ENCODE measurements at regions not wholly inside any gene's neighbourhood (a gene's known extent, or its start where the extent isn't known, plus 50 kb on each side); places are given as distances from the start of the nearest gene placed in this dataset.
A peak's percentile ranks its signal among the peaks of the same experiment; 100 is the strongest.

GRCh38 chr1:235056937-235057336, 71.7 kb downstream of the TOMM20 start:
- Histone ChIP-seq H4K20me1 (replicated peaks; ENCODE audit: control insufficient read depth, insufficient read depth, low read length) (no peaks in the 10 kb centered on the region), H3K4me3 (no peak overlapping the region), H3K9ac (ENCODE audit: insufficient read depth in 1 of 2, low read depth in 2 of 2, low read length in 2 of 2) (no peak overlapping the region), H3K4me1 (replicated peaks in 1 of 2; ENCODE audit: control insufficient read depth in 2 of 2, insufficient read depth in 2 of 2, low read length in 2 of 2) (no peaks in the 10 kb centered on the region; a peak in 1 of 5 replicates), H3K4me2 (ENCODE audit: insufficient read depth, low read length) (no peak overlapping the region), H3K27ac (ENCODE audit: extremely low read depth, low read depth, low read length) (no peak overlapping the region), H3K9me3 (replicated peaks; ENCODE audit: control insufficient read depth, insufficient read depth, low read depth, low read length) (0 out of 2 replicates have a peak, but pooled peaks cover 2% of the 10 kb centered on the region), H2AFZ (ENCODE audit: low read depth, low read length) (no peak overlapping the region), H3K79me2 (ENCODE audit: control insufficient read depth, insufficient read depth, low read length) (no peaks in the 10 kb centered on the region), H3K27me3 (ENCODE audit: control insufficient read depth in 2 of 2, insufficient read depth in 2 of 2, low read length in 2 of 2) (peaks cover 0 to 5% of the 10 kb centered on the region in 2 experiments; a peak in 2 of 5 replicates), H3K36me3 (ENCODE audit: control insufficient read depth, insufficient read depth, low read length) (no peaks in the 10 kb centered on the region), H3K9me1 (ENCODE audit: control insufficient read depth, insufficient read depth, low read length) (no peaks in the 10 kb centered on the region)
- intact Hi-C loops (cut with micrococcal nuclease), result loop anchor here (2.0 kb wide), 1 partner anchor 72 kb away; no protein-coding TSS in a partner anchor
- FAIRE-seq (no peak), ATAC-seq (peak; percentile 75), DNase-seq (ENCODE audit: extremely low read depth in 1 of 4, low spot score in 3 of 4) (peak; percentile 53 to 68 (median 56))
- BruUV-seq (replicated peaks), result no TSS peak
- POLR2A ChIA-PET, result interaction anchor here (0.6 to 1.3 kb wide), 2 partner anchors 9 to 13 kb away, joined by 3 read pairs; no protein-coding TSS in a partner anchor
- CTCF ChIA-PET (ENCODE audit: low intra/inter-chr PET ratio), result no interaction called here
- 23% methylated on average over 7 of the region's 7 CpGs for WGBS (ENCODE audit: insufficient coverage, low coverage, missing lambda C conversion rate)
- in situ Hi-C loops (cut with MboI), result no loop called here
- TF ChIP-seq ZNF23 (CRISPR knock-in tag; IDR thresholded peaks at IDR 0.05) (no peak), DACH1 (IDR thresholded peaks at IDR 0.05; ENCODE audit: partially characterized antibody) (no peak), ZNF584 (CRISPR knock-in tag; IDR thresholded peaks at IDR 0.05; ENCODE audit: low read depth) (no peak), SMC3 (conservative IDR thresholded peaks at IDR 0.05; ENCODE audit: insufficient read depth, low read depth, low read length) (peak; percentile 76), ZNF146 (CRISPR knock-in tag; IDR thresholded peaks at IDR 0.05; ENCODE audit: unreplicated experiment) (no peak), DMBX1 (CRISPR knock-in tag; IDR thresholded peaks at IDR 0.05; ENCODE audit: borderline replicate concordance) (no peak), SP2 (IDR thresholded peaks at IDR 0.05; ENCODE audit: extremely low read depth, low read depth, low read length, poor library complexity, severe bottlenecking) (no peak), ZNF707 (CRISPR knock-in tag; conservative IDR thresholded peaks at IDR 0.05) (no peak), RUNX1 (IDR thresholded peaks at IDR 0.05; ENCODE audit: low read depth) (no peak), ZNF253 (CRISPR knock-in tag; conservative IDR thresholded peaks at IDR 0.05) (no peak), NCOA4 (IDR thresholded peaks at IDR 0.05; ENCODE audit: partially characterized antibody) (no peak), FOSL1 (tag; conservative IDR thresholded peaks at IDR 0.05) (peak; percentile 60; the same call in 1 of the 2 replicates), ATF6 (CRISPR knock-in tag; IDR thresholded peaks at IDR 0.05) (no peak), ZNF644 (tag; IDR thresholded peaks at IDR 0.05; ENCODE audit: low read depth) (no peak), SIN3B (IDR thresholded peaks at IDR 0.05; ENCODE audit: low read depth) (no peak), ETS2 (tag; IDR thresholded peaks at IDR 0.05; ENCODE audit: borderline replicate concordance, poor library complexity, severe bottlenecking) (no peak)
- TF ChIP-seq, protein P1, sequence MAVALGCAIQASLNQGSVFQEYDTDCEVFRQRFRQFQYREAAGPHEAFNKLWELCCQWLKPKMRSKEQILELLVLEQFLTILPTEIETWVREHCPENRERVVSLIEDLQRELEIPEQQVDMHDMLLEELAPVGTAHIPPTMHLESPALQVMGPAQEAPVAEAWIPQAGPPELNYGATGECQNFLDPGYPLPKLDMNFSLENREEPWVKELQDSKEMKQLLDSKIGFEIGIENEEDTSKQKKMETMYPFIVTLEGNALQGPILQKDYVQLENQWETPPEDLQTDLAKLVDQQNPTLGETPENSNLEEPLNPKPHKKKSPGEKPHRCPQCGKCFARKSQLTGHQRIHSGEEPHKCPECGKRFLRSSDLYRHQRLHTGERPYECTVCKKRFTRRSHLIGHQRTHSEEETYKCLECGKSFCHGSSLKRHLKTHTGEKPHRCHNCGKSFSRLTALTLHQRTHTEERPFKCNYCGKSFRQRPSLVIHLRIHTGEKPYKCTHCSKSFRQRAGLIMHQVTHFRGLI (CRISPR knock-in tag; IDR thresholded peaks at IDR 0.05), result no peak
- TF ChIP-seq, protein P2, sequence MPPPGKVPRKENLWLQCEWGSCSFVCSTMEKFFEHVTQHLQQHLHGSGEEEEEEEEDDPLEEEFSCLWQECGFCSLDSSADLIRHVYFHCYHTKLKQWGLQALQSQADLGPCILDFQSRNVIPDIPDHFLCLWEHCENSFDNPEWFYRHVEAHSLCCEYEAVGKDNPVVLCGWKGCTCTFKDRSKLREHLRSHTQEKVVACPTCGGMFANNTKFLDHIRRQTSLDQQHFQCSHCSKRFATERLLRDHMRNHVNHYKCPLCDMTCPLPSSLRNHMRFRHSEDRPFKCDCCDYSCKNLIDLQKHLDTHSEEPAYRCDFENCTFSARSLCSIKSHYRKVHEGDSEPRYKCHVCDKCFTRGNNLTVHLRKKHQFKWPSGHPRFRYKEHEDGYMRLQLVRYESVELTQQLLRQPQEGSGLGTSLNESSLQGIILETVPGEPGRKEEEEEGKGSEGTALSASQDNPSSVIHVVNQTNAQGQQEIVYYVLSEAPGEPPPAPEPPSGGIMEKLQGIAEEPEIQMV (tag; conservative IDR thresholded peaks at IDR 0.05; ENCODE audit: low read depth), result no peak

Measured in K562 (cell line).